OCI-LY3 (cell line): ENCODE measurements at regions not wholly inside any gene's neighbourhood (a gene's known extent, or its start where the extent isn't known, plus 50 kb on each side); places are given as distances from the start of the nearest gene placed in this dataset.

ENCODE experiments used
- H2AFZ ChIP-seq: fragments of 200-600, 300-600 bp; shearing (Covaris generic); 2 replicates; pipeline ENCODE4 v1.6.0; 2014; ENCODE audit warnings: antibody characterized with exemption, low read depth, low read length
- H3K27ac ChIP-seq: fragments of 200-600, 300-600 bp; sonication (generic); 2 replicates; pipeline ENCODE4 v1.5.1; 2014; ENCODE audit warnings: mild to moderate bottlenecking, low read length, moderate library complexity, mixed read lengths
- H3K27me3 ChIP-seq: fragments of 200-600, 300-600 bp; sonication (generic); 2 replicates; pipeline ENCODE4 v1.6.1; 2014; ENCODE audit warnings: low read depth, low read length, mixed read lengths
- H3K36me3 ChIP-seq: fragments of 200-600, 300-600 bp; sonication (generic); replicated peaks from 2 replicates; pipeline ENCODE3; 2014; ENCODE audit warnings: low read depth, low read length, mixed read lengths
- H3K4me1 ChIP-seq: fragments of 300-600, 200-600 bp; sonication (generic); 2 replicates; pipeline ENCODE4 v1.6.1; 2014; ENCODE audit warnings: low read length, mixed read lengths
- H3K4me2 ChIP-seq: fragments of 200-600, 300-600 bp; sonication (generic); 2 replicates; pipeline ENCODE4 v1.6.1; 2014; ENCODE audit warnings: low read length, mixed read lengths
- H3K4me3 ChIP-seq: fragments of 300-600, 200-600 bp; sonication (generic); 2 replicates; pipeline ENCODE4 v1.5.1; 2014; ENCODE audit warnings: antibody characterized with exemption, mild to moderate bottlenecking, low read length, moderate library complexity
- H3K79me2 ChIP-seq: fragments of 300-600, 200-600 bp; shearing (Covaris generic); 2 replicates; pipeline ENCODE4 v1.6.1; 2014; ENCODE audit warnings: mild to moderate bottlenecking, low read length, mixed read lengths
- H3K9ac ChIP-seq: fragments of 300-600, 200-600 bp; shearing (Covaris generic); 2 replicates; pipeline ENCODE4 v1.6.0; 2014; ENCODE audit warnings: mild to moderate bottlenecking, low read length, moderate library complexity
- H3K9me3 ChIP-seq: fragments of 200-600, 300-600 bp; shearing (Covaris generic); 2 replicates; pipeline ENCODE4 v1.6.1; 2014; ENCODE audit warnings: low read length, mixed read lengths; ENCODE audit not compliant: insufficient read depth
- H4K20me1 ChIP-seq: fragments of 200-600, 300-600 bp; sonication (generic); 2 replicates; pipeline ENCODE4 v1.6.1; 2016; ENCODE audit warnings: low read length, mixed read lengths; ENCODE audit not compliant: insufficient read depth
- EZH2phosphoT487 ChIP-seq: fragments of 200-600 bp; shearing (Covaris generic); IDR thresholded peaks from 2 replicates; pipeline ENCODE4 v1.6.1; 2018; ENCODE audit warnings: antibody characterized with exemption, mixed run types, low read depth
- TF ChIP-seq, protein P1 (sequence below): fragments of 200-600, 300-600 bp; sonication (generic); IDR thresholded peaks from 2 replicates; pipeline ENCODE4 v1.5.1; 2014; ENCODE audit warnings: antibody characterized with exemption, low read length, low read depth

DNA sequence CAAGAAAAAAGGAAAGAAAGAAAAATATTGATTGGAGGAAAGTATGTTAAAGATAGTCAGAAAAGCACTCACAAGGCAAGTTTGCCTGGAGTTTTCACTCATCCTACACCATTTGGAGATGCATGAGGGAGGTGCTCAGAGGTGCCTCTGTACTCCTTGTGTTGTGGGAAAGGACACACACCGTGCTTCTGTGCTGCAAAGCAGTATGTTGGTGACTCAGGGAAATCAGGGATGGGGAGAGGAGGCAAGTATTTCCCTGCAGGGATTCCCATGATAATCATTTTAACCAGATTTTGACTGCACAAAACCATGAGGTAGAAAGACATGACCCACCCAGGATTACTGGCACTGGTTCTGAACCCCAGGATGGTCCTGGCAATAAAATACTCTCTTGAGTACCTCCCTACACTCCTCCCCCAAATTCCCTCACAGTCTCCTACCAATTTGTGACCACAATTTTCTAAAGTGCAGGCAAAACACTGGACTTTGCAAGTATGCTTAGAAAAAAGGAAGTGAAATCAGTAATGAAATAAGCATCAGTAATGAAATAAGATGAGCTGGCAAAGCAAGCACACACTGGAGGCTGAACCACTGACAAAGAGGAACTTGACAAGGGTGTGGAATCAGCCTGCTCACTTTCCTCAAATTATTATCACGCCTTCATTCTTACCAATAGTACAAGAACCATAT lies 155.5 kb upstream of the ACVR2A start:
- TF ChIP-seq, protein P1, sequence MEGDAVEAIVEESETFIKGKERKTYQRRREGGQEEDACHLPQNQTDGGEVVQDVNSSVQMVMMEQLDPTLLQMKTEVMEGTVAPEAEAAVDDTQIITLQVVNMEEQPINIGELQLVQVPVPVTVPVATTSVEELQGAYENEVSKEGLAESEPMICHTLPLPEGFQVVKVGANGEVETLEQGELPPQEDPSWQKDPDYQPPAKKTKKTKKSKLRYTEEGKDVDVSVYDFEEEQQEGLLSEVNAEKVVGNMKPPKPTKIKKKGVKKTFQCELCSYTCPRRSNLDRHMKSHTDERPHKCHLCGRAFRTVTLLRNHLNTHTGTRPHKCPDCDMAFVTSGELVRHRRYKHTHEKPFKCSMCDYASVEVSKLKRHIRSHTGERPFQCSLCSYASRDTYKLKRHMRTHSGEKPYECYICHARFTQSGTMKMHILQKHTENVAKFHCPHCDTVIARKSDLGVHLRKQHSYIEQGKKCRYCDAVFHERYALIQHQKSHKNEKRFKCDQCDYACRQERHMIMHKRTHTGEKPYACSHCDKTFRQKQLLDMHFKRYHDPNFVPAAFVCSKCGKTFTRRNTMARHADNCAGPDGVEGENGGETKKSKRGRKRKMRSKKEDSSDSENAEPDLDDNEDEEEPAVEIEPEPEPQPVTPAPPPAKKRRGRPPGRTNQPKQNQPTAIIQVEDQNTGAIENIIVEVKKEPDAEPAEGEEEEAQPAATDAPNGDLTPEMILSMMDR, result no peak
- no peak for TF ChIP-seq EZH2phosphoT487
- H3K9ac ChIP-seq, result peak overlapping the region; percentile 3; the same call in 1 of the 2 replicates
- H3K9me3 ChIP-seq, result no peaks in the 10 kb centered on the region
- H3K4me2 ChIP-seq, result peak overlapping the region; percentile 68
- H3K27ac ChIP-seq, result peak overlapping the region; percentile 32; the same call in 1 of the 2 replicates
- peaks cover 17% of the 10 kb centered on the region for H3K4me1 ChIP-seq
- H3K79me2 ChIP-seq, result no peaks in the 10 kb centered on the region
- H3K36me3 ChIP-seq, result no peaks in the 10 kb centered on the region
- H3K4me3 ChIP-seq, result no peak overlapping the region; the same call in 1 of the 2 replicates
- no peak overlapping the region for H2AFZ ChIP-seq
- no peaks in the 10 kb centered on the region for H4K20me1 ChIP-seq
- no peaks in the 10 kb centered on the region for H3K27me3 ChIP-seq

DNA sequence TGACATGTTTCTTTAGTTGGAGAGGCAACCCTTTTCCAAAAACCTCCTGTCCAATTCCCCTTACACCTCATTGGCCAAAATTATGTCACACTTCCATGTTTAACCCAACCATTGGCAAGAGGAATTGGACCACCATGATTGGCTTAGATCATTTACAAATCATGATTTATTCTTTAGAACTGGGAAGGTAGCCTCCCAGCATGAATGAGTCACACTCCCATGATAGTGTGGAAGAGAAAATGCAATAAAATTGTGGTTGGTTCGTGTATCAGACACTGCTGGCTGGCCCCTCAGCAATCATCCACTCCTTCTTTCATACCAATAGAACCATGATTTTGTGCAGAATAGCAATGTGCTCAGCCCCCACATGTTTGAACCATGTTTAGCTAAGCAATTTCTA lies 156.6 kb upstream of the ACVR2A start:
- Histone ChIP-seq H3K4me2 (no peak overlapping the region), H3K79me2 (no peaks in the 10 kb centered on the region), H3K4me1 (peaks cover 17% of the 10 kb centered on the region), H3K36me3 (no peaks in the 10 kb centered on the region), H3K27ac (no peak overlapping the region), H2AFZ (no peak overlapping the region), H3K27me3 (no peaks in the 10 kb centered on the region), H3K9ac (no peak overlapping the region), H3K9me3 (no peaks in the 10 kb centered on the region), H4K20me1 (no peaks in the 10 kb centered on the region), H3K4me3 (no peak overlapping the region)
- TF ChIP-seq, protein P1, result no peak
- no peak for TF ChIP-seq EZH2phosphoT487

DNA sequence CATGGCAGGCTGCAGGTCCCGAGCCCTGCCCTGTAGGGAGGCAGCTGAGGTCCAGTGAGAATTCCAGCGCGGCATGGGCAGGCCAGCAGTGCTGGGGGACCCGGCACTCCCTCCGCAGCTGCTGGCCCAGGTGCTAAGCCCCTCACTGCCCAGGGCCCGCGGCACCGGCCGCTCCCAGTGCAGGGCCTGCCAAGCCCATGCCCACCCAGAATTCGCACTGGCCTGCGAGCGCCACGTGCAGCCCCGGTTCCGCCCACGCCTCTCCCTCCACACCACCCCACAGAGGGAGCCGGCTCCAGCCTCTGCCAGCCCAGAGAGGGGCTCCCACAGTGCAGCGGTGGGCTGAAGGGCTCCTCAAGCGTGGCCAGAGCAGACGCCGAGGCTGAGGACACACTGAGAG lies 158.5 kb upstream of the ACVR2A start:
- H2AFZ ChIP-seq, result no peak overlapping the region
- no peaks in the 10 kb centered on the region for H4K20me1 ChIP-seq
- no peaks in the 10 kb centered on the region for H3K9me3 ChIP-seq
- H3K4me1 ChIP-seq, result peaks cover 17% of the 10 kb centered on the region
- no peak overlapping the region for H3K4me3 ChIP-seq
- H3K36me3 ChIP-seq, result no peaks in the 10 kb centered on the region
- TF ChIP-seq, protein P1, result no peak
- TF ChIP-seq EZH2phosphoT487, result no peak
- no peak overlapping the region for H3K9ac ChIP-seq
- H3K27ac ChIP-seq, result no peak overlapping the region
- H3K79me2 ChIP-seq, result no peaks in the 10 kb centered on the region
- H3K27me3 ChIP-seq, result no peaks in the 10 kb centered on the region
- no peak overlapping the region for H3K4me2 ChIP-seq

DNA sequence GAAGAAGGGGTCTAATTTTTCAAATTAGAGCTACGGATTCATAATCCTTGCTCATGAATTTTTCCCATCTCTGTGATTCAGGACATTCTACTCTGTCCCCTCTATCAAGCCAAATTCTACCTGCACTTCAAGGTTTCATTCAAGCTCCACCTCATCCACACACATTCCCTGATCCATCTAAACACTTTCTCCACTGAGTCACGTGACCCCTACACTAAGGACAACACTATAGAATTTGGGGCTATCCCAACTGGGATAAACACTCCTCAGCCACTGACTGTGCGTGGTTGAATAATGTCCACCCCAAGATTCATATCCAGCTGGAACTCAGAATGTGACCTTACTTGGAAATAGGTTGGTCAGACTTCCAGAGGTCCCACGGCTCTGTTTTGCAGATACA lies 159.9 kb upstream of the ACVR2A start:
- no peak for TF ChIP-seq EZH2phosphoT487
- TF ChIP-seq, protein P1, result no peak
- Histone ChIP-seq H3K4me3 (no peak overlapping the region), H2AFZ (no peak overlapping the region), H3K4me2 (no peak overlapping the region), H4K20me1 (no peaks in the 10 kb centered on the region), H3K27me3 (no peaks in the 10 kb centered on the region), H3K79me2 (no peaks in the 10 kb centered on the region), H3K9me3 (no peaks in the 10 kb centered on the region), H3K36me3 (no peaks in the 10 kb centered on the region), H3K4me1 (peaks cover 13% of the 10 kb centered on the region), H3K27ac (no peak overlapping the region), H3K9ac (no peak overlapping the region)
